ENCODE measurements at regions not wholly inside any gene's neighbourhood (a gene's known extent, or its start where the extent isn't known, plus 50 kb on each side); places are given as distances from the start of the nearest gene placed in this dataset.

GRCh38 chr5:30765227-30765626 lies 428.3 kb upstream of the CDH6 start:
- TF ChIP-seq CTCF (IDR thresholded peaks at IDR 0.05) (no peak), EP300 (IDR thresholded peaks at IDR 0.05) (no peak)

Data from ovary (tissue), 3 donors.